GM13977 (cell line): ENCODE measurements at regions not wholly inside any gene's neighbourhood (a gene's known extent, or its start where the extent isn't known, plus 50 kb on each side); places are given as distances from the start of the nearest gene placed in this dataset.

Experiments
- DNase-seq: peaks from one replicate; pipeline ENCODE4 v3.0.0; 2012; ENCODE audit warnings: low spot score
- CTCF ChIP-seq: IDR thresholded peaks from 2 replicates; pipeline ENCODE4 v1.5.1; 2012; ENCODE audit warnings: mild to moderate bottlenecking, control low read depth; ENCODE audit not compliant: insufficient read depth; ENCODE audit errors: extremely low read depth, missing control alignments
- in situ Hi-C: fragments of 300-500 bp; cut with MboI; formaldehyde crosslinking; loops from one replicate; pipeline ENCODE4 v1.12.0; 2022; ENCODE audit warnings: low sequenced_read_pairs, low pct_unique_long_range_greater_than_20kb, mixed read lengths, inconsistent platforms; ENCODE audit not compliant: unreplicated experiment

- in situ Hi-C loops: loop anchor here (25.0 kb wide), 1 partner anchor 307 kb away; no protein-coding TSS in a partner anchor
- peak; percentile 74 for DNase-seq
- TF ChIP-seq CTCF: peak; percentile 68
These were observed 60.3 kb downstream of the RMI2 start for GRCh38 chr16:11405331-11406176.

- no peak for DNase-seq
- in situ Hi-C loops: loop anchor here (25.0 kb wide), 1 partner anchor 306 kb away; no protein-coding TSS in a partner anchor
- TF ChIP-seq CTCF: no peak
These were observed 60.9 kb downstream of the RMI2 start for GRCh38 chr16:11406177-11406560.

- peak; percentile 86 for DNase-seq
- in situ Hi-C loops: loop anchor here (25.0 kb wide), 1 partner anchor 305 kb away; no protein-coding TSS in a partner anchor
- TF ChIP-seq CTCF: peak; percentile 81
These were observed 62.1 kb downstream of the RMI2 start for GRCh38 chr16:11407047-11407982.

DNA sequence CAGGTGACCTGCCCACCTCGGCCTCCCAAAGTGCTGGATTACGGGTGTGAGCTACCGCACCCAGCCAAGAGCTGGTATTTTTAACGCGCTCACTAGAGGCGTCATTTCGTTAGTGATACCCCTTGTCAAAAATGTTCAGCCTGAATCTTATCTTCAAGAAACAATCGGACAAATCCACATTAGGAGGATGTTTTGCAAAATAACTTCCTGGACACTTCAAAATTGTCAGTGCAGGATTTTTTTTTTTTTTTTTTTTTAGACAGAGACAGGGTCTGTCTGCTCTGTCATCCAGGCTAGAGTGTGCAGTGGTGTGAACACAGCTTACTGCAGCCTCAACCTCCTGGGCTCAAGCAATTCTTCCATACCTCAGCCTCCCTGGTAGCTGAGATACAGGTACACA is 63.0 kb downstream of the RMI2 start:
- in situ Hi-C loops: loop anchor here (25.0 kb wide), 1 partner anchor 304 kb away; no protein-coding TSS in a partner anchor
- no peak for DNase-seq
- TF ChIP-seq CTCF: no peak

GRCh38 chr16:11409398-11409797 is 64.1 kb downstream of the RMI2 start:
- no peak for TF ChIP-seq CTCF
- no peak for DNase-seq
- in situ Hi-C loops: loop anchor here (25.0 kb wide), 1 partner anchor 303 kb away; no protein-coding TSS in a partner anchor

DNA sequence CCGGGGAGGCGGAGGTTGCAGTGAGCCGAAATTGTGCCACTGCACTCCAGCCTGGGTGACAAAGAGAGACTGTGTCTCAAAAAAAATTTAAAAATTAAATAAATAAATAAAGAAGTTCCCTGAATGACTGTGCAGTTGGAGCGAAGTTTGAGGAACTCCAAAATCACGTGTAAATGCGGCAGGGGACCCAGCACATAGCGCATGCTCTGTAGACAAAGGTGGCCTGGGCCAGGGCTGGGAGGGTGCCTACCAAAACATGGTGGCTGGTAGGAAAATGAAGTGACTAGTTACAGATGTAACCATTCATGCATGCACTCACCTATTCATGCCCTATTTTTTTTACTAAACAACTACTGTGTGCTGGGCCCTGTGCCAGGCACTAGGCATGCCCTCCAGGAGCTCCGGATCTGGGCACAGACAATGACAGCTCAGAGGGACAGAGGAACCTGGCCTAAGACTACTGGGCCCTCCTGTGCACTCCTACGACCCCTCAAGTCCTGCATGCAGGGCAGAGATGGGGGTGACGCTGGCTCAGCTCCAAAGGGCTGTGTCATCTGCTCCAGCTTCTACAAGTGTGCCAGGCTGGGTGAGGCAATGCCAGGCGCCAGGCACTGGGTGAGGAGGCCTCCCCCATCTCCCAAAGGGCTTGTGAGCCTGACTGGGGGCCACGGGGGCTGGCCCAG is 65.3 kb downstream of the RMI2 start:
- no peak for TF ChIP-seq CTCF
- no peak for DNase-seq
- in situ Hi-C loops: loop anchor here (25.0 kb wide), 1 partner anchor 302 kb away; no protein-coding TSS in a partner anchor
